ENCODE measurements at regions not wholly inside any gene's neighbourhood (a gene's known extent, or its start where the extent isn't known, plus 50 kb on each side); places are given as distances from the start of the nearest gene placed in this dataset.

DNA sequence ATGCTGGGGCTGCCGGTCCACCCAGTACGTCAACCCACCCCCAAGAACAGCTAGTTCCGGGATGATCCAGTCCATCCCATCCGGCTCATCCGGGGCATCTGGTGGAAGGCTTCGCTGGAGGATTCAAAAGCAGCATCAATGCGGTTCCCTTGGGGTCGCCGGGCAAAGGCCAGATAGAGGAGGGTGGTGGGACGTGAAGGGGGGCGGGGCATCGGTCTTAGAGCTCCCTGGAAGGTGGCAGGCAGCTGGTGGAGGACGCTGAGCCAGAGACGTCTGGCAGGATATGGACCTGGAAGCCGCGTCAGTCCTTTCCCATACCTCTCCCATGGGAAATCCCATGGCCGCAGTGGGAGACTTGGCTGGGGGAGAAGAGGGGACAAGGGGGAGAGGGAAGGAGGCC, 1500.8 kb upstream of the DEFB115 start:
- TF ChIP-seq, protein P1, sequence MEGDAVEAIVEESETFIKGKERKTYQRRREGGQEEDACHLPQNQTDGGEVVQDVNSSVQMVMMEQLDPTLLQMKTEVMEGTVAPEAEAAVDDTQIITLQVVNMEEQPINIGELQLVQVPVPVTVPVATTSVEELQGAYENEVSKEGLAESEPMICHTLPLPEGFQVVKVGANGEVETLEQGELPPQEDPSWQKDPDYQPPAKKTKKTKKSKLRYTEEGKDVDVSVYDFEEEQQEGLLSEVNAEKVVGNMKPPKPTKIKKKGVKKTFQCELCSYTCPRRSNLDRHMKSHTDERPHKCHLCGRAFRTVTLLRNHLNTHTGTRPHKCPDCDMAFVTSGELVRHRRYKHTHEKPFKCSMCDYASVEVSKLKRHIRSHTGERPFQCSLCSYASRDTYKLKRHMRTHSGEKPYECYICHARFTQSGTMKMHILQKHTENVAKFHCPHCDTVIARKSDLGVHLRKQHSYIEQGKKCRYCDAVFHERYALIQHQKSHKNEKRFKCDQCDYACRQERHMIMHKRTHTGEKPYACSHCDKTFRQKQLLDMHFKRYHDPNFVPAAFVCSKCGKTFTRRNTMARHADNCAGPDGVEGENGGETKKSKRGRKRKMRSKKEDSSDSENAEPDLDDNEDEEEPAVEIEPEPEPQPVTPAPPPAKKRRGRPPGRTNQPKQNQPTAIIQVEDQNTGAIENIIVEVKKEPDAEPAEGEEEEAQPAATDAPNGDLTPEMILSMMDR (IDR thresholded peaks at IDR 0.05; ENCODE audit: insufficient read depth, low read length, poor library complexity, severe bottlenecking) = no peak
- TF ChIP-seq EZH2phosphoT487 (conservative IDR thresholded peaks at IDR 0.05; ENCODE audit: low read length) = no peak

Data from SU-DHL-6 (cell line).